SK-N-SH (cell line): ENCODE measurements at regions not wholly inside any gene's neighbourhood (a gene's known extent, or its start where the extent isn't known, plus 50 kb on each side); places are given as distances from the start of the nearest gene placed in this dataset.

ENCODE experiments used
- CTCF ChIP-seq: fragments of 200-600 bp; sonication (generic); IDR thresholded peaks from 2 replicates; pipeline ENCODE4 v1.6.1; 2017; ENCODE audit warnings: antibody characterized with exemption, mild to moderate bottlenecking, moderate library complexity
- ELF1 ChIP-seq: IDR thresholded peaks from 2 replicates; pipeline ENCODE4 v1.4.0; 2012
- EP300 ChIP-seq, 2 experiments: IDR thresholded peaks; 2 replicates each; pipeline versions ENCODE4 v1.4.0 to v1.6.1; 2012; ENCODE audit warnings: borderline replicate concordance in 1 of 2, low read depth in 1 of 2, low read length in 1 of 2
- FOXM1 ChIP-seq: IDR thresholded peaks from 2 replicates; pipeline ENCODE4 v1.4.0; 2012; ENCODE audit warnings: low read depth, mild to moderate bottlenecking
- GABPA ChIP-seq: IDR thresholded peaks from 2 replicates; pipeline ENCODE4 v1.4.0; 2012; ENCODE audit warnings: low read depth, mild to moderate bottlenecking
- MEF2A ChIP-seq: IDR thresholded peaks from 2 replicates; pipeline ENCODE4 v1.4.0; 2012; ENCODE audit warnings: low read depth, borderline replicate concordance
- MXI1 ChIP-seq: IDR thresholded peaks from 2 replicates; pipeline ENCODE4 v1.6.1; 2012; ENCODE audit warnings: mild to moderate bottlenecking, low read depth, low read length, improper control_type of control experiment
- NRF1 ChIP-seq: IDR thresholded peaks from 2 replicates; pipeline ENCODE4 v1.6.1; 2012; ENCODE audit warnings: low read depth, mild to moderate bottlenecking, low read length
- POLR2AphosphoS5 ChIP-seq: IDR thresholded peaks from 2 replicates; pipeline ENCODE4 v1.6.1; 2012; ENCODE audit warnings: low read depth, low read length
- RAD21 ChIP-seq: IDR thresholded peaks from 2 replicates; pipeline ENCODE4 v1.6.1; 2012; ENCODE audit warnings: mild to moderate bottlenecking, low read length
- REST ChIP-seq: IDR thresholded peaks from 2 replicates; pipeline ENCODE4 v1.6.1; 2012; ENCODE audit warnings: mild to moderate bottlenecking, low read depth, low read length, moderate library complexity
- SMC3 ChIP-seq: IDR thresholded peaks from 2 replicates; pipeline ENCODE4 v1.6.1; 2012; ENCODE audit warnings: low read depth, low read length, improper control_type of control experiment
- TEAD4 ChIP-seq: IDR thresholded peaks from 2 replicates; pipeline ENCODE4 v1.4.0; 2012; ENCODE audit warnings: mild to moderate bottlenecking, borderline replicate concordance; ENCODE audit not compliant: insufficient read depth

- TF ChIP-seq POLR2AphosphoS5 (no peak), NRF1 (no peak), MXI1 (no peak), CTCF (peak; percentile 78), ELF1 (no peak), GABPA (no peak), SMC3 (0 out of 2 replicates have a peak, but pooled peaks have one; percentile 5), MEF2A (no peak), EP300 (IDR thresholded peaks at IDR 0.05; ENCODE audit: borderline replicate concordance in 1 of 2, low read depth in 1 of 2, low read length in 1 of 2) (no peak), RAD21 (no peak), REST (no peak), FOXM1 (no peak), TEAD4 (no peak)
Measured at GRCh38 chr2:121076885-121077549, 208.0 kb downstream of the TFCP2L1 start.
